HCT116 (cell line): ENCODE measurements at regions not wholly inside any gene's neighbourhood (a gene's known extent, or its start where the extent isn't known, plus 50 kb on each side); places are given as distances from the start of the nearest gene placed in this dataset.

ENCODE experiments used
- ATAC-seq: fragments of 200-7000 bp; cut with Tn5 transposase; 2 replicates; pipeline ENCODE4 v1.9.1; 2020; ENCODE audit warnings: mild to moderate bottlenecking, moderate library complexity
- BruUV-seq: library from RNA; stranded (reverse); fragments of 400-500 nt; replicated peaks from 2 replicates; lab custom pipeline; 2021; lab: Mats Ljungman, UMichigan
- CTCF ChIA-PET: fragments of 300-600 bp; sonication (Branson Sonifier 250); formaldehyde crosslinking; loops from one replicate; lab custom pipeline; 2021; ENCODE audit warnings: antibody characterized with exemption; lab: Charles Lee
- POLR2A ChIA-PET: fragments of 300-600, 350-600 bp; sonication (Branson Sonifier 250); formaldehyde crosslinking; loops from one replicate; lab custom pipeline; 2021; ENCODE audit warnings: antibody characterized with exemption; lab: Charles Lee
- RAD21 ChIA-PET, 2 experiments: fragments of 300-600 bp; sonication (Branson Sonifier 250); formaldehyde crosslinking; loops; one replicate each; lab custom pipeline; 2023; ENCODE audit warnings: low total read pairs in 2 of 2; ENCODE audit not compliant: uncharacterized antibody in 2 of 2, unreplicated experiment in 2 of 2, low non-redundant PET in 1 of 2; lab: Charles Lee
- DNase-seq: peaks from one replicate; pipeline ENCODE4 v3.0.0-alpha.2; 2010; ENCODE audit warnings: low read depth, low spot score
- H2AFZ ChIP-seq: fragments of 200-600 bp; shearing (Covaris generic), sonication (generic); 2 replicates; pipeline ENCODE4 v1.6.1; 2017; ENCODE audit warnings: low read depth, mixed run types, mixed read lengths, antibody characterized with exemption, low read length; ENCODE audit not compliant: poor library complexity, severe bottlenecking
- H3K27ac ChIP-seq: 2 replicates; pipeline ENCODE4 v1.5.1; 2012; ENCODE audit warnings: low read depth, low read length
- H3K27me3 ChIP-seq: fragments of 200-600 bp; sonication (generic); 2 replicates; pipeline ENCODE4 v1.6.1; 2016; ENCODE audit warnings: mixed run types, low read length, mixed read lengths; ENCODE audit not compliant: insufficient read depth
- H3K36me3 ChIP-seq, 2 experiments: fragments of 200-500 bp in 1 of 2; fragments of 200-600 bp in 1 of 2; sonication (Bioruptor generic) in 1 of 2; sonication (generic) in 1 of 2; 2 replicates each; pipeline versions ENCODE4 v1.5.1 to v1.6.1; 2014 to 2016; ENCODE audit warnings: low read length in 2 of 2, inconsistent platforms in 1 of 2, mixed read lengths in 1 of 2, mixed run types in 1 of 2; ENCODE audit not compliant: insufficient read depth in 2 of 2, control insufficient read depth in 1 of 2
- H3K4me1 ChIP-seq, 2 experiments: fragments of 200-600 bp in 1 of 2; sonication (generic) in 1 of 2; 2 replicates each; pipeline versions ENCODE4 v1.5.1 to v1.6.1; 2012 to 2017; ENCODE audit warnings: low read length in 2 of 2, inconsistent platforms in 1 of 2, mild to moderate bottlenecking in 1 of 2, mixed read lengths in 1 of 2, mixed run types in 1 of 2, moderate library complexity in 1 of 2; ENCODE audit not compliant: insufficient read depth in 2 of 2, control insufficient read depth in 1 of 2
- H3K4me2 ChIP-seq: fragments of 200-600 bp; sonication (generic); 2 replicates; pipeline ENCODE4 v1.6.1; 2017; ENCODE audit warnings: mixed run types, low read length, mixed read lengths
- H3K4me3 ChIP-seq, 2 experiments: fragments of 200-600 bp in 1 of 2; sonication (generic) in 1 of 2; replicated peaks in 1 of 2; 2 replicates each; pipeline ENCODE4 v1.5.1; 2011 to 2016; ENCODE audit warnings: low read length in 2 of 2, control low read depth in 1 of 2, low read depth in 1 of 2, mild to moderate bottlenecking in 1 of 2, mixed read lengths in 1 of 2, mixed run types in 1 of 2
- H3K79me2 ChIP-seq: fragments of 200-600 bp; sonication (generic); 2 replicates; pipeline ENCODE4 v1.6.1; 2017; ENCODE audit warnings: mild to moderate bottlenecking, mixed run types, low read length, moderate library complexity, mixed read lengths; ENCODE audit not compliant: insufficient read depth
- H3K9ac ChIP-seq: fragments of 200-600 bp; sonication (generic); 2 replicates; pipeline ENCODE4 v1.6.1; 2016; ENCODE audit warnings: low read length, mixed read lengths
- H3K9me2 ChIP-seq: fragments of 200-600 bp; sonication (generic), shearing (Covaris generic); 2 replicates; pipeline ENCODE4 v1.6.1; 2017; ENCODE audit warnings: mixed run types, mild to moderate bottlenecking, moderate library complexity; ENCODE audit not compliant: insufficient read depth
- H3K9me3 ChIP-seq, 2 experiments: fragments of 200-500 bp in 1 of 2; fragments of 200-600 bp in 1 of 2; sonication (Bioruptor generic) in 1 of 2; sonication (generic) in 1 of 2; 2 replicates each; pipeline ENCODE4 v1.6.1; 2014 to 2017; ENCODE audit warnings: low read length in 2 of 2, mixed read lengths in 2 of 2, inconsistent platforms in 1 of 2, low read depth in 1 of 2, mild to moderate bottlenecking in 1 of 2, mixed run types in 1 of 2, moderate library complexity in 1 of 2; ENCODE audit not compliant: control insufficient read depth in 1 of 2, insufficient read depth in 1 of 2
- H4K20me1 ChIP-seq: fragments of 200-600 bp; sonication (generic), shearing (Covaris generic); 2 replicates; pipeline ENCODE4 v1.6.1; 2017; ENCODE audit warnings: mixed run types, mild to moderate bottlenecking, moderate library complexity; ENCODE audit not compliant: insufficient read depth
- ELF1 ChIP-seq: IDR thresholded peaks from 2 replicates; pipeline ENCODE4 v1.6.1; 2012; ENCODE audit warnings: low read depth, borderline replicate concordance
- EZH2 ChIP-seq: fragments of 200-600 bp; sonication (generic); IDR thresholded peaks from 2 replicates; pipeline ENCODE4 v1.6.1; 2017; ENCODE audit warnings: antibody characterized with exemption, mixed run types
- POLR2A ChIP-seq: IDR thresholded peaks from 2 replicates; pipeline ENCODE4 v1.7.0; 2011; ENCODE audit warnings: borderline replicate concordance; ENCODE audit not compliant: insufficient read depth, insufficient read length; ENCODE audit errors: extremely low read depth
- POLR2AphosphoS5 ChIP-seq: IDR thresholded peaks from 2 replicates; pipeline ENCODE4 v1.6.1; 2011; ENCODE audit warnings: mild to moderate bottlenecking, low read depth, low read length, moderate library complexity
- SRF ChIP-seq: IDR thresholded peaks from 2 replicates; pipeline ENCODE4 v1.6.1; 2012; ENCODE audit warnings: low read depth
- ZBTB33 ChIP-seq: IDR thresholded peaks from 2 replicates; pipeline ENCODE4 v1.6.1; 2011; ENCODE audit warnings: mild to moderate bottlenecking, low read length, moderate library complexity; ENCODE audit not compliant: insufficient replicate concordance; ENCODE audit errors: extremely low read depth
- ZFX ChIP-seq: fragments of 450-650 bp; IDR thresholded peaks from 2 replicates; pipeline ENCODE4 v1.6.1; 2017
- ZNF274 ChIP-seq: fragments of 200-500 bp; sonication (Bioruptor generic); IDR thresholded peaks from 2 replicates; pipeline ENCODE4 v1.6.1; 2014; ENCODE audit warnings: mild to moderate bottlenecking, low read depth, low read length, inconsistent platforms
- intact Hi-C: fragments of 100-400 bp; cut with micrococcal nuclease; formaldehyde crosslinking; loops from 2 replicates; pipeline ENCODE4 v1.10.0; 2022
- TF ChIP-seq, protein P1 (sequence below), 3 experiments: fragments of 200-600 bp in 1 of 3; sonication (generic) in 1 of 3; IDR thresholded peaks in 2 of 3; conservative IDR thresholded peaks in 1 of 3; 2 replicates each; pipeline ENCODE4 v1.5.1; 2012 to 2017; ENCODE audit warnings: low read depth in 2 of 3, low read length in 2 of 3, antibody characterized with exemption in 1 of 3, borderline replicate concordance in 1 of 3, control low read depth in 1 of 3, mild to moderate bottlenecking in 1 of 3, mixed read lengths in 1 of 3, mixed run types in 1 of 3, moderate library complexity in 1 of 3; ENCODE audit not compliant: insufficient read depth in 1 of 3

DNA sequence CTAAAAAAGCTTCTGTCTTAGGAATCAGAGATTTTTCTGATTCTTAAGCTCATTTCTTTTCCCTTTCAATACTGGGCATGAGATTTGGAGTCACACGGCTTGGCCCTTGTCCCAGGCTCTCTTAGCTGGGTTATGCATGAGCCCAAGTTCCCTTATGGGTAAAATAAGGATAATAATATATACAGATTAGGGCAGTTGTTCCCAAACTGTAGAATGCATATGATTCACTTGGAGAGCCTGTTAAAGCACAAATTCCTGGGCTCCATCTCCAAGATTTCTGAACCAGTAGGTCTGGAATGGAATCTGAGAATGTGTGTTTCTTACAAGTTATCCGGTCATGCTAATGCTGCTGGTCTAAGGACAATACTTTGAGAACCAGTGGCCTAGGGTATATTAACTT is 154.0 kb downstream of the REEP3 start:
- intact Hi-C loops: no loop called here
- RAD21 ChIA-PET: no interaction called here

More for the DNA sequence above, 154.0 kb downstream of the REEP3 start:
- no peak overlapping the region for H3K4me3 ChIP-seq
- no peak overlapping the region for H3K4me2 ChIP-seq
- H3K4me1 ChIP-seq: peaks cover 6 to 12% of the 10 kb centered on the region in 2 experiments; a peak in 3 of 4 replicates
- no peaks in the 10 kb centered on the region for H3K36me3 ChIP-seq
- BruUV-seq: no TSS peak
- ATAC-seq: no peak
- H3K9ac ChIP-seq: no peak overlapping the region
- no peak for DNase-seq
- H3K27me3 ChIP-seq: no peaks in the 10 kb centered on the region
- POLR2A ChIA-PET: no interaction called here
- TF ChIP-seq ELF1 (no peak), EZH2 (no peak), POLR2AphosphoS5 (no peak), POLR2A (no peak), ZBTB33 (no peak), SRF (no peak), ZNF274 (no peak), ZFX (no peak)
- TF ChIP-seq, protein P1, sequence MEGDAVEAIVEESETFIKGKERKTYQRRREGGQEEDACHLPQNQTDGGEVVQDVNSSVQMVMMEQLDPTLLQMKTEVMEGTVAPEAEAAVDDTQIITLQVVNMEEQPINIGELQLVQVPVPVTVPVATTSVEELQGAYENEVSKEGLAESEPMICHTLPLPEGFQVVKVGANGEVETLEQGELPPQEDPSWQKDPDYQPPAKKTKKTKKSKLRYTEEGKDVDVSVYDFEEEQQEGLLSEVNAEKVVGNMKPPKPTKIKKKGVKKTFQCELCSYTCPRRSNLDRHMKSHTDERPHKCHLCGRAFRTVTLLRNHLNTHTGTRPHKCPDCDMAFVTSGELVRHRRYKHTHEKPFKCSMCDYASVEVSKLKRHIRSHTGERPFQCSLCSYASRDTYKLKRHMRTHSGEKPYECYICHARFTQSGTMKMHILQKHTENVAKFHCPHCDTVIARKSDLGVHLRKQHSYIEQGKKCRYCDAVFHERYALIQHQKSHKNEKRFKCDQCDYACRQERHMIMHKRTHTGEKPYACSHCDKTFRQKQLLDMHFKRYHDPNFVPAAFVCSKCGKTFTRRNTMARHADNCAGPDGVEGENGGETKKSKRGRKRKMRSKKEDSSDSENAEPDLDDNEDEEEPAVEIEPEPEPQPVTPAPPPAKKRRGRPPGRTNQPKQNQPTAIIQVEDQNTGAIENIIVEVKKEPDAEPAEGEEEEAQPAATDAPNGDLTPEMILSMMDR (IDR thresholded peaks at IDR 0.05 in 2 of 3, conservative IDR thresholded peaks at IDR 0.05 in 1 of 3; ENCODE audit: borderline replicate concordance in 1 of 3, insufficient read depth in 1 of 3, low read depth in 2 of 3, low read length in 2 of 3): no peak
- TF ChIP-seq, all 23 proteins: peak for 0
- no peaks in the 10 kb centered on the region for H3K9me3 ChIP-seq
- no peaks in the 10 kb centered on the region for H3K9me2 ChIP-seq
- CTCF ChIA-PET: no interaction called here
- H3K27ac ChIP-seq: no peak overlapping the region
- H4K20me1 ChIP-seq: no peaks in the 10 kb centered on the region
- no peak overlapping the region for H2AFZ ChIP-seq
- H3K79me2 ChIP-seq: no peaks in the 10 kb centered on the region
